Glutamatergic neuron (in vitro differentiated cells): ENCODE measurements at regions not wholly inside any gene's neighbourhood (a gene's known extent, or its start where the extent isn't known, plus 50 kb on each side); places are given as distances from the start of the nearest gene placed in this dataset.

ENCODE experiments used
- DNase-seq: peaks from one replicate; pipeline ENCODE4 v3.0.0; 2022
- H3K27ac Mint-ChIP-seq: one replicate; pipeline ENCODE4 v1.8.0; 2020; ENCODE audit warnings: mild to moderate bottlenecking, mixed read lengths, inconsistent platforms; ENCODE audit not compliant: unreplicated experiment
- H3K27me3 Mint-ChIP-seq: one replicate; pipeline ENCODE4 v1.8.0; 2020; ENCODE audit warnings: mild to moderate bottlenecking, moderate library complexity, mixed read lengths, inconsistent platforms; ENCODE audit not compliant: unreplicated experiment
- H3K36me3 Mint-ChIP-seq: one replicate; pipeline ENCODE4 v1.8.0; 2020; ENCODE audit warnings: mild to moderate bottlenecking, mixed read lengths, inconsistent platforms; ENCODE audit not compliant: unreplicated experiment
- H3K4me1 Mint-ChIP-seq: one replicate; pipeline ENCODE4 v1.8.0; 2020; ENCODE audit warnings: mild to moderate bottlenecking, low read depth, mixed read lengths, inconsistent platforms; ENCODE audit not compliant: unreplicated experiment
- H3K4me3 Mint-ChIP-seq: one replicate; pipeline ENCODE4 v1.8.0; 2020; ENCODE audit warnings: mild to moderate bottlenecking, mixed read lengths, inconsistent platforms; ENCODE audit not compliant: unreplicated experiment
- H3K9me3 Mint-ChIP-seq: one replicate; pipeline ENCODE4 v1.8.0; 2020; ENCODE audit warnings: mild to moderate bottlenecking, moderate library complexity, mixed read lengths, inconsistent platforms; ENCODE audit not compliant: unreplicated experiment
- TF ChIP-seq, protein P1 (sequence below): fragments of 200-600 bp; sonication (generic); IDR thresholded peaks from one replicate; pipeline ENCODE4 v1.5.0; 2021; ENCODE audit not compliant: partially characterized antibody, unreplicated experiment

- Mint-ChIP-seq H3K27ac (no peak overlapping the region), H3K27me3 (no peaks in the 10 kb centered on the region), H3K36me3 (no peaks in the 10 kb centered on the region), H3K9me3 (peaks cover 2% of the 10 kb centered on the region), H3K4me3 (no peak overlapping the region), H3K4me1 (no peaks in the 10 kb centered on the region)
- DNase-seq: no peak
- TF ChIP-seq, protein P1, sequence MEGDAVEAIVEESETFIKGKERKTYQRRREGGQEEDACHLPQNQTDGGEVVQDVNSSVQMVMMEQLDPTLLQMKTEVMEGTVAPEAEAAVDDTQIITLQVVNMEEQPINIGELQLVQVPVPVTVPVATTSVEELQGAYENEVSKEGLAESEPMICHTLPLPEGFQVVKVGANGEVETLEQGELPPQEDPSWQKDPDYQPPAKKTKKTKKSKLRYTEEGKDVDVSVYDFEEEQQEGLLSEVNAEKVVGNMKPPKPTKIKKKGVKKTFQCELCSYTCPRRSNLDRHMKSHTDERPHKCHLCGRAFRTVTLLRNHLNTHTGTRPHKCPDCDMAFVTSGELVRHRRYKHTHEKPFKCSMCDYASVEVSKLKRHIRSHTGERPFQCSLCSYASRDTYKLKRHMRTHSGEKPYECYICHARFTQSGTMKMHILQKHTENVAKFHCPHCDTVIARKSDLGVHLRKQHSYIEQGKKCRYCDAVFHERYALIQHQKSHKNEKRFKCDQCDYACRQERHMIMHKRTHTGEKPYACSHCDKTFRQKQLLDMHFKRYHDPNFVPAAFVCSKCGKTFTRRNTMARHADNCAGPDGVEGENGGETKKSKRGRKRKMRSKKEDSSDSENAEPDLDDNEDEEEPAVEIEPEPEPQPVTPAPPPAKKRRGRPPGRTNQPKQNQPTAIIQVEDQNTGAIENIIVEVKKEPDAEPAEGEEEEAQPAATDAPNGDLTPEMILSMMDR: no peak
These were observed 81.0 kb downstream of the QPCT start for GRCh38 chr2:37425408-37425807.

DNA sequence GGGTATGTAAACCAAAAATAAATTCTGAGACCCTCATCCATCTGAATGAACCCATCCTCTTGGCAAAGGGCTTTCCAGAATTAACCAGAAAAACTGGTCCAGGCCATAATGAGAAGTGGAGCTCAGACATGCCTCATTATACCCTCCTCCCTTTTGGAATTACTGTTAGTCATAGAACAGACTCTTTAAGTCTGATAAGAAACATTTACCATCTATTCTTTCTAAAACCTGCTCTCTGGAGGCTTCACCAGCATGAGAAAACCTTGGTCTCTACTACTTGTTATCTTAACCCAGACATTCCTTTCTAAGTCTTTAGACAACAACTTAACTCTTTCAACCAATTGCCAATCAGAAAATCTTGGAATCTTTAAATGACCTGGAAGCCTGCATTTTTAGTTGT, 82.8 kb downstream of the QPCT start:
- H3K4me3 Mint-ChIP-seq: no peak overlapping the region
- no peak for DNase-seq
- H3K36me3 Mint-ChIP-seq: no peaks in the 10 kb centered on the region
- H3K27ac Mint-ChIP-seq: no peak overlapping the region
- H3K27me3 Mint-ChIP-seq: no peaks in the 10 kb centered on the region
- TF ChIP-seq, protein P1: no peak
- H3K9me3 Mint-ChIP-seq: peaks cover 2% of the 10 kb centered on the region
- no peaks in the 10 kb centered on the region for H3K4me1 Mint-ChIP-seq

GRCh38 chr2:37436323-37436722, 91.9 kb downstream of the QPCT start:
- Mint-ChIP-seq H3K4me3 (no peak overlapping the region), H3K27ac (no peak overlapping the region), H3K9me3 (no peaks in the 10 kb centered on the region), H3K4me1 (peaks cover 4% of the 10 kb centered on the region), H3K27me3 (no peaks in the 10 kb centered on the region), H3K36me3 (no peaks in the 10 kb centered on the region)
- DNase-seq: no peak
- TF ChIP-seq, protein P1: no peak

GRCh38 chr2:37439131-37439642, 94.8 kb downstream of the QPCT start:
- H3K4me3 Mint-ChIP-seq: no peak overlapping the region

DNA sequence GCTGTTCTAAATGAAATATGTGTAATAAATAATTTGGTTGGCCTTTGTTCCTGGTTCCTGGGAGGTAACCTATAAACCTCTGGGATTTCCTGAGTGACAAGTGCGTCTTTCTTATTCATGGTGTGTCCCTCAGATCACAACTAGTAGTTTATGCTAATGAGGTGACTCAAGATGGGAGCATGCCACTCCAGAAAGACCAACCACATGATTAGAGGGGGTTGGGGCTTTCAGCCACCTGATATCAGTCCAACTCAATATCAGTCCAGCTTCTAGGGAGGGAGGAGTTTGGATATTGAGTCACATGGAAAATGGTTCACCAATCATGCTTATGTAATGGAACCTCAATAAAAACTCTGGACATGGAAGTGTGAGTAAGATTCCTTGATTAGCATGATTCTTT, 96.6 kb downstream of the QPCT start:
- Mint-ChIP-seq H3K9me3 (no peaks in the 10 kb centered on the region), H3K4me3 (no peak overlapping the region), H3K27me3 (no peaks in the 10 kb centered on the region), H3K36me3 (peaks cover 4% of the 10 kb centered on the region), H3K4me1 (no peaks in the 10 kb centered on the region), H3K27ac (no peak overlapping the region)
- DNase-seq: no peak
- TF ChIP-seq, protein P1: no peak

More at GRCh38 chr2:37439131-37439642, 94.8 kb downstream of the QPCT start:
- no peak overlapping the region for H3K27ac Mint-ChIP-seq
- no peak for DNase-seq
- H3K36me3 Mint-ChIP-seq: peaks cover 4% of the 10 kb centered on the region
- H3K9me3 Mint-ChIP-seq: no peaks in the 10 kb centered on the region
- H3K27me3 Mint-ChIP-seq: no peaks in the 10 kb centered on the region
- peaks cover 4% of the 10 kb centered on the region for H3K4me1 Mint-ChIP-seq
- TF ChIP-seq, protein P1: no peak
